ENCODE measurements at regions not wholly inside any gene's neighbourhood (a gene's known extent, or its start where the extent isn't known, plus 50 kb on each side); places are given as distances from the start of the nearest gene placed in this dataset.
"Not testable (repeated sequence)": the region's sequence is repeated elsewhere in the genome, so short reads cannot be mapped to it uniquely, and the experiment has no call there.

DNA sequence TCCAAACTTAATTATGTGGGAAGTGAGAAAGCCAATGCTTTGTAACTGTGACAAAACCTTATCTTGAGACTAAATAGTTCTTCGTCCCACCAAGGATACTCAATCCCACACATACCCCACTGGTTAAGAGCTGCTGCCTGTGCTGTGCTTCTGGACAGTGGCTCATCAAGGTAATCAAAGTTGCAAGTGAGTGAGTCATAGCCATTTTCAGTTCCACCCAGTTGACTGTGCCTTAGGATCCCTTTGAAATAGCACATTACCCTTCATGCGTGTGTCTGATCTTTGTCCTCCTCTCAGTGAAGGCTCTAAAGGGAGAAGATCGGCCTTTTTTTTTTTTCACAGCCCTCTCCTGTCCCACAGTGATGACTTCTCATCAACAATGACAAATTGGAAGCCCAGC, 706.0 kb upstream of the AUTS2 start:
- no peak for DNase-seq

GRCh38 chr7:68893411-68893810, 704.9 kb upstream of the AUTS2 start:
- DNase-seq = no peak

DNA sequence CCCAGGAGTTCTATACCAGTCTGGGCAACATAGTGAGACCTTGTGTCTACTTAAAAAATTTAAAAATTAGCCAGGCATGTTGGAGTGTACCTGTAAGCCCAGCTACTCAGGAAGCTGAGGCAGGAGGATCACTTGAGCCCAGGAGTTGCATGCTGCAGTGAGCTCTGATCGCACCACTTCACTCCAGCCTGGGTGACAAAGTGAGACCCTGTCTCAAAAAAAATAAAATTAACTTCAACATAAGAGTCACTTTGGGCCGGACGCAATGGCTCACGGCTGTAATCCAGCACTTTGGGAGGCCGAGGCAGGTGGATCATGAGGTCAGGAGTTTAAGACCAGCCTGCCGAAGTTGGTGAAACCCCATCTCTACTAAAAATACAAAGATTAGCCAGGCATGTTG, 699.1 kb upstream of the AUTS2 start:
- not testable (repeated sequence) for DNase-seq

DNA sequence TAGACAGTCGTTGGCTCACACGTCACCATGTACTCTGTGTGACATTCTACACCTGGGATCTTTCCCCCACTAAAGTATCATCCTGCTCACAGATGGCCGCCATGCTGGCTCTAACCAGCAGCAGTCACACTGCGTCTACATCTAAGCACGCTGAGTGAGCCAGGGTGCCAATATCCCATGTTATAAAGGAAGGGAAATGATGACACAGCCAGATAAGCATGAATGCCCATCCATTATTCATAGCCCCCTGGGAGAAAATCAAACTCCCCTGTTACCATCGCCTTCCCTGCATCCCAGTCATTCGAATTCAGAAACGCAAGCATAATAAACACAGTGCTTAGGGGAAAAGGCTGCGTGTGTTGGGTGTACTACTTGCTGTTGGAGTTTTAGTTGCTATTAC, 698.2 kb upstream of the AUTS2 start:
- no peak for DNase-seq

- no peak for DNase-seq
These were observed 693.6 kb upstream of the AUTS2 start for GRCh38 chr7:68904630-68905029.

DNA sequence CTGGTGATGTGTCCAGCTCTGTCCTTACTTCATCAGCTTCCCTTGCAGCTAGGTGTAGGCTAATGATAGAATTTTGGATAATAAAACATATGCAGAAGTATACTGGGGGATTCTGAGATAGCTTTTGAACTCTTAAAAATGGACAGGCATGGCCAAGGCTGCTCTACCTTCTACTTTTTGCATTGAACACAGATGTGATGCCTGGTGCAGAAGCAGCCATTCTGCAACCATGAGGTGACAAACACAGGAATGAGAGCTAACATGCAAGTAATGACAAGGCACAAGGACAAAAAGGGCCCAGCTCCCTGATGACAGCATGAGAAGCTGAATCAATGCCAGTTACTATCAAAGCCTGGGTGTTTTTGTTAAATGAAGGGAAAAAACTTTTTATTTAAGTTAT, 686.5 kb upstream of the AUTS2 start:
- DNase-seq = no peak

GRCh38 chr7:68914006-68914405, 684.3 kb upstream of the AUTS2 start:
- no peak for DNase-seq

DNA sequence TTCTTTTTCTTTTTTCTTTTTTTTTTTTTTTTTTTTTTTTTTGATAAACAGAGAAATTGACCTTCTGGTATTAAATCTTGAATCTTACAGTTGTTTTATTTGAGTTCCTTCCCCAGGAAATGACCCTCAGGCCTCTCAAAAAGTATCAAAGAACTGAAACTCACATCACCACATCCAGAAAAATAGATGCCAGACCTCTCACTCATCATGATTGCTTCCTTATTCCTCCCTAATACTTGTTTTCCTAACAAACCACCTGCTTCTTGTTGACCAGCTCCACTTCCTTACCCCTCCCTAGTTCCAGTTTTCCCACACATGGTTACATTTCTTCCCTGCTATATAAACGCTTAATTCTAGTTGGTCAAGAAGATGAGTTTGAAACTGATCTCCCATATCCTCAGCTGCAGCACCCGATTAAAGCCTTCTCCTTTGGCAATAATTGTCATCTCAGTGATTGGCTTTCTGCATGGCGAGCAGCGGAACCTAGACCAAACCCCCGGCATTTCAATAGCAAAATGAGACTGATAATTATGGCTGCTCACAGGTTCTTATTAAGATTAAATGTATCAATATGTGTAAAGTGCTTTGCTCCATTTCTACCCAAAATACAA, 681.1 kb upstream of the AUTS2 start:
- DNase-seq = no peak

DNA sequence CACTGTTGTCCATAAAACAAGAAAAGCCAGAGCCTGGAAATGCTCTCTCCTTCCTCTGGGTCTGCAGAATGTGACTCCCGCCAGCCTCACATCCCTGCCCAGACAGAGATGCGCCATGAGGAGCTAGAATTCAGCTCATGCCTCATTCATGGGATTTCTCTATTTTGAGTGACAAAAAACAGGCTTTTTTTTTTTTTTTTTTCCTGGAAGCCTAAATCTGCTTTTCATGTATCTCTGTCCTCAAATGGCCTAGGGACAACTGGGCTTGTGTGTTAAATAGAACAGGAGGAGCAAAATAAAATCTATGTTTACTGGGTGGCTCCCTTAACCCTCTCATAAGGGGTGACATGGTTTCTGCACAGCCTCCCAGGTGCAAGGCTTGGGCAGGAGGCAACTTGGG, 679.7 kb upstream of the AUTS2 start:
- DNase-seq = no peak

- DNase-seq = no peak
These were observed 675.4 kb upstream of the AUTS2 start for GRCh38 chr7:68922850-68923249.

- DNase-seq = no peak
These were observed 673.0 kb upstream of the AUTS2 start for GRCh38 chr7:68925241-68925640.

GRCh38 chr7:68929781-68930261, 668.5 kb upstream of the AUTS2 start:
- no peak for DNase-seq

DNA sequence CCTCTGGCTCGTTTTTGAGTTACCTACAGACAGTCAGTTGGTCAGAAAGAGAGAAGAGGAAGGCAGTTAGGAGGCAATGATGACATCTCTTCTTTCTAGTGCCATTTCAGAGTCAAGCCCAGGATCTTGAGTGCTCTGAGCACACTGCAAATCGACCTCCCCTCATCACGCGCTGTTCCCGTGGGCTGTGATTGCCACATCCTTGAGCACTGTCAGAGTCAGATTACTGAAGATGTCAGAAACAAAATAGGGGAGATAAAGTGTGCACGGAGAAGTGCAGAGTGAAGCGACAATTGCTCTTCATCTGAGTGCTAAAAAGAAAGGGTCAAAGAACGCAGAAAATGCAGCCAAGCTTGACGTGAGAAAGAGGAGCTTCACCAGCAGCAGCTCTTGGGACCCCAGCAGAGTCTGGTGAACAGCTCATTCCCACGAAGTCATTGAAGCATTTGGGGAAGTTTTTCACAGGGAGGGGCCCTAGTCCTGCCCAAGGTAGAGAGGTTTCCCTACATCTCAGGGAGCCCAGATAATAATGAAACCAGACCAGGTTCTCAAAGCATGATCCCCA, 661.7 kb upstream of the AUTS2 start:
- no peak for DNase-seq

- no peak for DNase-seq
These were observed 660.1 kb upstream of the AUTS2 start for GRCh38 chr7:68938151-68938550.

GRCh38 chr7:68943786-68944185, 654.5 kb upstream of the AUTS2 start:
- DNase-seq = no peak

- no peak for DNase-seq
These were observed 642.6 kb upstream of the AUTS2 start for GRCh38 chr7:68955656-68956055.

- no peak for DNase-seq
These were observed 639.7 kb upstream of the AUTS2 start for GRCh38 chr7:68958571-68958970.

DNA sequence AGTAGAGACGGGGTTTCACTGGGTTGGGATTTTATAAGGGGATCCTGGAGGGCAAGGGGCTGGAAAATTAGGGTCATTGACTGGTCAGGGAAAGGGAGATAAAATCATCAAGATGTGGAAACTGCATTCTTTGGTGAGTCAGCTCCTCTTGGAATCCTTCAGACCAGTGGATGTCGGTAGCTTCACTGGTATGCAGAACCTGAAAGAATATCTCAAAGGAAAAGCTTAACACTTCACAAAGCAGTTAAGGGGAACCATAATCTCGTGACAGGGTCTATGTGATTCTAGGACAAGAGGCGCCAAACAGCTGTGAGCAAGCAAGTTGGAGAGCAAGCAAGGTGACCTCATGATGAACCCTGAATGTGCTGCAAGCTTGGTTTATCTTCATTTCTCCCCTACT, 634.7 kb upstream of the AUTS2 start:
- no peak for DNase-seq

DNA sequence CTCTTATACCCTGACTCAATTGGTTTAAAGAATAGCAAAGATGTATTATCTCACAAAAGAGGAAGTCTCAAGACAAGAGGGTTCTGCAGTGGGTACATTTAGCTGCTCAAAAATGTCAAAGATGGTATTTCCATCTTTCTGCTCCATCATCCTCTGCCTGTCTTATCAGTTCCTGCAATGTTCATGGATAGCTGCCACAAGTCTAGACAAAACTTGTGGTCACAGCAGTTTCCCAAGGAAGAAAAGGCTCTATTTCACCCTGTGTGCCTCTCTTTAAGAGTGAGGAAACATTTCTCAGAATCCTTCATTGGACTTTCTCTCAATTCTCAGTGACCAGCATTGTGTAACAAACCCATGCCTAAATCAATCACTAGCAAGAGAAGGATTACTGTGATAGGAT, 634.2 kb upstream of the AUTS2 start:
- no peak for DNase-seq

DNA sequence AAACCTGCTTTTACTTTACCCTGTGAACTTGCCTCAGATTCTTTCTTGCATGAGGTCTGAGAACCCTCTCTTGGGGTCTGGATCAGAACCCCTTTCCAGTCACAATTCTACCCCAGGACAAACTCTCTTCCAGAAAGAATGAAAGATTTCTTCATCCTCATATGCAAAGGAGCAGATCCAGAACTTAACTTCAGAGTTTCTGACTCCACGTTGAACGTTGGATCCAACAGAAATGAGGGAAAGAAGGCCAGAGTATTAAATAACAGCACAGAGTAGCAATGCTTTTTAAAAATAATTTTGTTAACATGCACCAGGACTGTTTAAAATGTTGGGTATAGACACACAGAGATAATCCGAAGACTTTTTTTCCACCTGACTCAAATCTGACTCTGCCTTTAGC, 632.9 kb upstream of the AUTS2 start:
- DNase-seq = no peak

- no peak for DNase-seq
These were observed 630.7 kb upstream of the AUTS2 start for GRCh38 chr7:68967598-68967997.

- DNase-seq = no peak
These were observed 628.7 kb upstream of the AUTS2 start for GRCh38 chr7:68969571-68969970.

GRCh38 chr7:68971634-68972340, 626.5 kb upstream of the AUTS2 start:
- DNase-seq = no peak

- no peak for DNase-seq
These were observed 620.8 kb upstream of the AUTS2 start for GRCh38 chr7:68977385-68978055.

Measured in SHP77 (cell line).